H9 (cell line): ENCODE measurements at regions not wholly inside any gene's neighbourhood (a gene's known extent, or its start where the extent isn't known, plus 50 kb on each side); places are given as distances from the start of the nearest gene placed in this dataset.

Experiments
- DNase-seq: peaks from one replicate; pipeline ENCODE4 v3.0.0-alpha.2; 2017
- H2AFZ ChIP-seq: one replicate; pipeline ENCODE4 v1.6.1; 2013; ENCODE audit warnings: mild to moderate bottlenecking, low read length, control low read depth, moderate library complexity
- H2AK5ac ChIP-seq: 2 replicates; pipeline ENCODE4 v1.6.1; 2013; ENCODE audit warnings: low read length, control low read depth, mixed read lengths; ENCODE audit not compliant: insufficient read length
- H2BK120ac ChIP-seq: one replicate; pipeline ENCODE4 v1.6.1; 2013; ENCODE audit warnings: low read depth, mild to moderate bottlenecking, low read length, control low read depth, inconsistent platforms; ENCODE audit not compliant: poor library complexity, severe bottlenecking
- H2BK12ac ChIP-seq: 2 replicates; pipeline ENCODE4 v1.6.1; 2013; ENCODE audit warnings: low read length, control low read depth, mixed read lengths, low read depth; ENCODE audit not compliant: insufficient read length
- H2BK15ac ChIP-seq: 2 replicates; pipeline ENCODE4 v1.6.1; 2013; ENCODE audit warnings: low read depth, low read length, control low read depth
- H2BK20ac ChIP-seq: one replicate; pipeline ENCODE4 v1.6.1; 2013; ENCODE audit warnings: low read depth, mild to moderate bottlenecking, low read length, control low read depth, inconsistent platforms; ENCODE audit not compliant: poor library complexity, severe bottlenecking
- H2BK5ac ChIP-seq: 2 replicates; pipeline ENCODE4 v1.6.1; 2013; ENCODE audit warnings: low read length, control low read depth, mixed read lengths; ENCODE audit not compliant: insufficient read length
- H3K14ac ChIP-seq: 2 replicates; pipeline ENCODE4 v1.6.1; 2013; ENCODE audit warnings: low read length, control low read depth; ENCODE audit not compliant: insufficient read depth
- H3K18ac ChIP-seq: 2 replicates; pipeline ENCODE4 v1.6.1; 2013; ENCODE audit warnings: low read depth, mild to moderate bottlenecking, mixed read lengths, low read length, control low read depth; ENCODE audit not compliant: insufficient read length
- H3K23ac ChIP-seq: 2 replicates; pipeline ENCODE4 v1.6.1; 2013; ENCODE audit warnings: low read length, control low read depth, mixed read lengths, low read depth; ENCODE audit not compliant: insufficient read length
- H3K23me2 ChIP-seq: 2 replicates; pipeline ENCODE4 v1.6.1; 2013; ENCODE audit warnings: low read depth, mild to moderate bottlenecking, mixed read lengths, low read length, control low read depth; ENCODE audit not compliant: insufficient read length, poor library complexity, severe bottlenecking
- H3K27ac ChIP-seq: 2 replicates; pipeline ENCODE4 v1.5.1; 2013; ENCODE audit warnings: low read length, control low read depth, mixed read lengths, low read depth; ENCODE audit not compliant: insufficient read length
- H3K27me3 ChIP-seq: 2 replicates; pipeline ENCODE4 v1.6.1; 2013; ENCODE audit warnings: low read length, control low read depth, inconsistent platforms; ENCODE audit not compliant: insufficient read depth
- H3K4ac ChIP-seq: 2 replicates; pipeline ENCODE4 v1.6.1; 2013; ENCODE audit warnings: low read depth, mild to moderate bottlenecking, control low read depth, inconsistent platforms, low read length, moderate library complexity
- H3K4me1 ChIP-seq: 2 replicates; pipeline ENCODE4 v1.6.1; 2013; ENCODE audit warnings: low read length, control low read depth, inconsistent platforms; ENCODE audit not compliant: insufficient read depth
- H3K4me2 ChIP-seq: 2 replicates; pipeline ENCODE4 v1.6.1; 2013; ENCODE audit warnings: low read length, control low read depth, mixed read lengths; ENCODE audit not compliant: insufficient read length, insufficient read depth
- H3K56ac ChIP-seq: 2 replicates; pipeline ENCODE4 v1.6.1; 2013; ENCODE audit warnings: low read depth, mild to moderate bottlenecking, mixed read lengths, low read length, control low read depth; ENCODE audit not compliant: insufficient read length
- H3K79me1 ChIP-seq: 2 replicates; pipeline ENCODE4 v1.6.1; 2013; ENCODE audit warnings: low read depth, mild to moderate bottlenecking, moderate library complexity, low read length, control low read depth, inconsistent platforms; ENCODE audit not compliant: insufficient read depth, poor library complexity, severe bottlenecking
- H3K79me2 ChIP-seq: 2 replicates; pipeline ENCODE4 v1.6.1; 2013; ENCODE audit warnings: low read length, control low read depth, inconsistent platforms; ENCODE audit not compliant: insufficient read depth
- H3K9ac ChIP-seq: 2 replicates; pipeline ENCODE4 v1.6.1; 2013; ENCODE audit warnings: low read length, control low read depth, mixed read lengths; ENCODE audit not compliant: insufficient read length; ENCODE audit errors: extremely low read depth
- H3K9me3 ChIP-seq: one replicate; pipeline ENCODE4 v1.6.1; 2013; ENCODE audit warnings: low read depth, low read length, inconsistent platforms; ENCODE audit not compliant: control insufficient read depth
- H3T11ph ChIP-seq: one replicate; pipeline ENCODE4 v1.6.1; 2013; ENCODE audit warnings: mild to moderate bottlenecking, low read length, control low read depth, inconsistent platforms
- H4K20me1 ChIP-seq: one replicate; pipeline ENCODE4 v1.6.1; 2013; ENCODE audit not compliant: control insufficient read depth, insufficient read length, insufficient read depth
- H4K5ac ChIP-seq: 2 replicates; pipeline ENCODE4 v1.6.1; 2013; ENCODE audit warnings: low read depth, mild to moderate bottlenecking, mixed read lengths, low read length, control low read depth; ENCODE audit not compliant: insufficient read length
- H4K8ac ChIP-seq: replicated peaks from 2 replicates; pipeline ENCODE4 v1.6.1; 2013; ENCODE audit warnings: low read length, control low read depth, mixed read lengths, low read depth; ENCODE audit not compliant: insufficient read length
- H4K91ac ChIP-seq: 2 replicates; pipeline ENCODE4 v1.6.1; 2013; ENCODE audit warnings: low read depth, mild to moderate bottlenecking, moderate library complexity, mixed read lengths, low read length, control low read depth; ENCODE audit not compliant: insufficient read length
- H3K27ac Mint-ChIP-seq, 3 experiments: 2 replicates in 2 of 3; 3 replicates in 1 of 3; pipeline ENCODE4 v1.8.0; 2020 to 2021; ENCODE audit warnings: mixed read lengths in 3 of 3, mild to moderate bottlenecking in 1 of 3, moderate library complexity in 1 of 3
- H3K27me3 Mint-ChIP-seq: 2 replicates; pipeline ENCODE4 v1.8.0; 2021; ENCODE audit warnings: low read depth, mild to moderate bottlenecking, moderate library complexity, mixed read lengths
- H3K36me3 Mint-ChIP-seq, 3 experiments: 2 replicates in 2 of 3; 3 replicates in 1 of 3; pipeline ENCODE4 v1.8.0; 2020 to 2021; ENCODE audit warnings: low read depth in 3 of 3, mixed read lengths in 3 of 3; ENCODE audit not compliant: insufficient read depth in 1 of 3
- H3K4me1 Mint-ChIP-seq, 2 experiments: 2 replicates each; pipeline ENCODE4 v1.8.0; 2020; ENCODE audit warnings: mixed read lengths in 2 of 2
- H3K4me3 Mint-ChIP-seq, 2 experiments: 2 replicates in 1 of 2; 3 replicates in 1 of 2; pipeline ENCODE4 v1.8.0; 2020 to 2021; ENCODE audit warnings: mild to moderate bottlenecking in 2 of 2, mixed read lengths in 2 of 2, moderate library complexity in 1 of 2
- H3K9me3 Mint-ChIP-seq, 2 experiments: 2 replicates in 1 of 2; 3 replicates in 1 of 2; pipeline ENCODE4 v1.8.0; 2020; ENCODE audit warnings: mild to moderate bottlenecking in 2 of 2, mixed read lengths in 2 of 2, moderate library complexity in 1 of 2
- WGBS: extraction: QIAGEN DNeasy Blood & Tissue Kit; methylation state at CpG from one replicate; pipeline ENCODE4 v1.1.7; 2013; ENCODE audit warnings: missing lambda C conversion rate, low lambda C conversion rate, mixed read lengths; ENCODE audit not compliant: insufficient read length; ENCODE audit errors: extremely low coverage; 5-methylcytosine and 5-hydroxymethylcytosine counted together
- TF ChIP-seq, protein P1 (sequence below): fragments of 200-600 bp; sonication (generic); conservative IDR thresholded peaks from 3 replicates; pipeline ENCODE4 v1.8.0; 2021; ENCODE audit warnings: antibody characterized with exemption, mild to moderate bottlenecking

DNA sequence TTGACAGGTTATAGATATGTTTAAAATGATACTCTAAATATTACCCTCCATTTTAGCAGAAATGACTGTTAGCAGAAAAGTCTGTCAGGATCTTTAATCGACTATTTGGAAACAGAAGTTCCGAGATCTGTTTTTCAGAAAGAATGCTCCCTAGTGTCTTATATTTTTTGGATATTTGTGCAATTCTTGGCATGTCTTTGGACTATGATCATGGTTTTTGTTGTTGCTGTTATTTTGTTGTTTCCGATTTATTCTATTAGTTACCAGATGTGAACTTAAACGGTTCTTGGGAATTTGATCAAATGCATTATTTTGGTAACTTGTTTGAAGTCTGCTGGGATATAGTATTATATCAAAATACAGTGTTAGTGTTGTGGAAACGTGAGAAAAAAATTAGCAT is 106.4 kb upstream of the CEP162 start:
- TF ChIP-seq, protein P1, sequence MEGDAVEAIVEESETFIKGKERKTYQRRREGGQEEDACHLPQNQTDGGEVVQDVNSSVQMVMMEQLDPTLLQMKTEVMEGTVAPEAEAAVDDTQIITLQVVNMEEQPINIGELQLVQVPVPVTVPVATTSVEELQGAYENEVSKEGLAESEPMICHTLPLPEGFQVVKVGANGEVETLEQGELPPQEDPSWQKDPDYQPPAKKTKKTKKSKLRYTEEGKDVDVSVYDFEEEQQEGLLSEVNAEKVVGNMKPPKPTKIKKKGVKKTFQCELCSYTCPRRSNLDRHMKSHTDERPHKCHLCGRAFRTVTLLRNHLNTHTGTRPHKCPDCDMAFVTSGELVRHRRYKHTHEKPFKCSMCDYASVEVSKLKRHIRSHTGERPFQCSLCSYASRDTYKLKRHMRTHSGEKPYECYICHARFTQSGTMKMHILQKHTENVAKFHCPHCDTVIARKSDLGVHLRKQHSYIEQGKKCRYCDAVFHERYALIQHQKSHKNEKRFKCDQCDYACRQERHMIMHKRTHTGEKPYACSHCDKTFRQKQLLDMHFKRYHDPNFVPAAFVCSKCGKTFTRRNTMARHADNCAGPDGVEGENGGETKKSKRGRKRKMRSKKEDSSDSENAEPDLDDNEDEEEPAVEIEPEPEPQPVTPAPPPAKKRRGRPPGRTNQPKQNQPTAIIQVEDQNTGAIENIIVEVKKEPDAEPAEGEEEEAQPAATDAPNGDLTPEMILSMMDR = no peak
- no peaks in the 10 kb centered on the region for H3K27me3 Mint-ChIP-seq
- H3K56ac ChIP-seq = no peak overlapping the region

More for the DNA sequence above, 106.4 kb upstream of the CEP162 start:
- H3K18ac ChIP-seq = no peak overlapping the region
- H2AK5ac ChIP-seq = no peak overlapping the region
- no peaks in the 10 kb centered on the region for H3K79me1 ChIP-seq
- H3K4me1 ChIP-seq = peaks cover 3% of the 10 kb centered on the region
- H3K4ac ChIP-seq = no peak overlapping the region
- H4K8ac ChIP-seq = no peak overlapping the region
- H3K23me2 ChIP-seq = no peaks in the 10 kb centered on the region
- H2AFZ ChIP-seq = no peak overlapping the region
- H3K9me3 ChIP-seq = no peaks in the 10 kb centered on the region
- 100% methylated on average over 1 of the region's 5 CpGs for WGBS
- H3K4me2 ChIP-seq = no peak overlapping the region
- H2BK15ac ChIP-seq = no peak overlapping the region
- no peak overlapping the region for H3K14ac ChIP-seq
- H2BK12ac ChIP-seq = no peak overlapping the region
- Mint-ChIP-seq H3K4me1 (peaks cover 7 to 8% of the 10 kb centered on the region in 2 experiments), H3K27ac (no peak overlapping the region), H3K36me3 (peaks cover 4 to 10% (median 7%) of the 10 kb centered on the region in 3 experiments; a peak in 5 of 7 replicates), H3K9me3 (peaks cover 14 to 15% of the 10 kb centered on the region in 2 experiments; a peak in 4 of 5 replicates), H3K4me3 (no peak overlapping the region)
- H2BK5ac ChIP-seq = no peak overlapping the region
- no peak for DNase-seq
- H3K27ac ChIP-seq = no peak overlapping the region
- no peaks in the 10 kb centered on the region for H3K27me3 ChIP-seq
- H4K91ac ChIP-seq = no peak overlapping the region
- H2BK20ac ChIP-seq = no peak overlapping the region
- H3K79me2 ChIP-seq = no peaks in the 10 kb centered on the region
- no peak overlapping the region for H3K23ac ChIP-seq
- H3K9ac ChIP-seq = no peak overlapping the region
- no peaks in the 10 kb centered on the region for H4K20me1 ChIP-seq
- H4K5ac ChIP-seq = no peak overlapping the region
- H3T11ph ChIP-seq = no peak overlapping the region
- H2BK120ac ChIP-seq = no peak overlapping the region
